ENCODE measurements at regions not wholly inside any gene's neighbourhood (a gene's known extent, or its start where the extent isn't known, plus 50 kb on each side); places are given as distances from the start of the nearest gene placed in this dataset.

GRCh38 chr3:178300441-178300959, 235.7 kb upstream of the KCNMB2 start:
- Histone ChIP-seq H3K27ac (no peak overlapping the region), H3K27me3 (no peaks in the 10 kb centered on the region), H3K9me3 (no peaks in the 10 kb centered on the region), H3K4me1 (no peaks in the 10 kb centered on the region), H3K36me3 (no peaks in the 10 kb centered on the region), H3K4me3 (no peak overlapping the region)
- no peak for DNase-seq
- TF ChIP-seq POLR2A (IDR thresholded peaks at IDR 0.05) (no peak), CTCF (IDR thresholded peaks at IDR 0.05) (no peak), EP300 (IDR thresholded peaks at IDR 0.05) (no peak), POLR2AphosphoS5 (IDR thresholded peaks at IDR 0.05) (no peak)
- WGBS, 2 donors = 93 to 94% methylated on average over 4 of the region's 4 CpGs
- intact Hi-C loops (cut with DNase I) = no loop called here

GRCh38 chr3:178302966-178303930, 233.0 kb upstream of the KCNMB2 start:
- intact Hi-C loops (cut with DNase I) = no loop called here
- Histone ChIP-seq H3K36me3 (no peaks in the 10 kb centered on the region), H3K4me3 (no peak overlapping the region), H3K27me3 (no peaks in the 10 kb centered on the region), H3K9me3 (no peaks in the 10 kb centered on the region), H3K27ac (no peak overlapping the region), H3K4me1 (no peaks in the 10 kb centered on the region)
- 75 to 89% methylated on average over 6 of the region's 6 CpGs for WGBS, 2 donors
- TF ChIP-seq POLR2A (IDR thresholded peaks at IDR 0.05) (no peak), POLR2AphosphoS5 (IDR thresholded peaks at IDR 0.05) (no peak), CTCF (IDR thresholded peaks at IDR 0.05) (no peak), EP300 (IDR thresholded peaks at IDR 0.05) (no peak)
- DNase-seq = no peak

GRCh38 chr3:178304758-178305467, 231.3 kb upstream of the KCNMB2 start:
- TF ChIP-seq EP300 (IDR thresholded peaks at IDR 0.05) = no peak
- no peak for TF ChIP-seq POLR2A (IDR thresholded peaks at IDR 0.05)
- TF ChIP-seq POLR2AphosphoS5 (IDR thresholded peaks at IDR 0.05) = no peak
- WGBS, 2 donors = 76 to 84% methylated on average over 1 of the region's 1 CpG
- no peak for DNase-seq

GRCh38 chr3:178306432-178307115, 229.7 kb upstream of the KCNMB2 start:
- WGBS, 2 donors = 32 to 72% methylated on average over 3 of the region's 3 CpGs
- H3K36me3 ChIP-seq = no peaks in the 10 kb centered on the region
- H3K4me1 ChIP-seq = no peaks in the 10 kb centered on the region
- DNase-seq = no peak
- intact Hi-C loops (cut with DNase I) = no loop called here
- no peak overlapping the region for H3K27ac ChIP-seq
- no peak overlapping the region for H3K4me3 ChIP-seq
- TF ChIP-seq CTCF (IDR thresholded peaks at IDR 0.05) (no peak), POLR2A (IDR thresholded peaks at IDR 0.05) (no peak), POLR2AphosphoS5 (IDR thresholded peaks at IDR 0.05) (no peak), EP300 (IDR thresholded peaks at IDR 0.05) (no peak)
- H3K9me3 ChIP-seq = no peaks in the 10 kb centered on the region
- no peaks in the 10 kb centered on the region for H3K27me3 ChIP-seq

More at GRCh38 chr3:178304758-178305467, 231.3 kb upstream of the KCNMB2 start:
- no peak overlapping the region for H3K27ac ChIP-seq
- H3K4me3 ChIP-seq = no peak overlapping the region
- intact Hi-C loops (cut with DNase I) = no loop called here
- no peaks in the 10 kb centered on the region for H3K27me3 ChIP-seq
- H3K9me3 ChIP-seq = no peaks in the 10 kb centered on the region
- no peaks in the 10 kb centered on the region for H3K36me3 ChIP-seq
- H3K4me1 ChIP-seq = no peaks in the 10 kb centered on the region
